B cell (primary cell): ENCODE measurements at regions not wholly inside any gene's neighbourhood (a gene's known extent, or its start where the extent isn't known, plus 50 kb on each side); places are given as distances from the start of the nearest gene placed in this dataset.

Experiments used
- EZH2 ChIP-seq: IDR thresholded peaks from 2 replicates; pipeline ENCODE4 v1.6.1; 2012; ENCODE audit warnings: borderline replicate concordance, low read depth, mild to moderate bottlenecking, moderate library complexity, low read length; ENCODE audit not compliant: insufficient read depth, poor library complexity, severe bottlenecking
- TF ChIP-seq, protein P1 (sequence below): fragments of 200-600 bp; IDR thresholded peaks from one replicate; pipeline ENCODE4 v1.8.0; 2022; ENCODE audit warnings: antibody characterized with exemption, mild to moderate bottlenecking

DNA sequence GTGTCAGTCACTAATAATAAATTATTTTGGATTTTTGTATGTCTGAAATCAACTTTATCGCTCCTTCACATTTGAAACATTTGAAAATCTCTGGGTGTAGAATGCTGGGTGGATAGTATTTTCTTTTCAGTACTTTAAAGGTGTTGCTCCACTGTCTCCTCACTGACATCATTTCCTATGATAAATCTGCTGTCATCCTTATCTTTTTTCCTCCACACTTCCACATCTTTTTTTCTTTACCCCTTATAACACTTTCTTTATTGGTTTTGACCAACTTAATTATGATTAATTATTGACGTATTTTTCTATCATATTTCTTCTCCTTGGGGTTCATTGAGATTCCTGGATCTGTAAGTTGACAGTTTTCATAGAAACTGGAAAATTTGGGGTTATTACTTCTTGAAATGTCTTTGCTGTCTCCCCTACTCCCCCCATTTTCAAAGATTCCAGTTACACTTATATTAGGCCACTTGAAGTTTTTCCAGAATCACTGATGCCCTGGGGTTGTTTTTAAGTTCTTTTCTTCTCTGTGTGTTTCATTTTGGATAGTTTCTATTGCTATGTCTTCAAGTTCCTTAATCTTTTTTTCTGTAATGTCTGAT is 177.5 kb upstream of the DIO3 start:
- TF ChIP-seq, protein P1, sequence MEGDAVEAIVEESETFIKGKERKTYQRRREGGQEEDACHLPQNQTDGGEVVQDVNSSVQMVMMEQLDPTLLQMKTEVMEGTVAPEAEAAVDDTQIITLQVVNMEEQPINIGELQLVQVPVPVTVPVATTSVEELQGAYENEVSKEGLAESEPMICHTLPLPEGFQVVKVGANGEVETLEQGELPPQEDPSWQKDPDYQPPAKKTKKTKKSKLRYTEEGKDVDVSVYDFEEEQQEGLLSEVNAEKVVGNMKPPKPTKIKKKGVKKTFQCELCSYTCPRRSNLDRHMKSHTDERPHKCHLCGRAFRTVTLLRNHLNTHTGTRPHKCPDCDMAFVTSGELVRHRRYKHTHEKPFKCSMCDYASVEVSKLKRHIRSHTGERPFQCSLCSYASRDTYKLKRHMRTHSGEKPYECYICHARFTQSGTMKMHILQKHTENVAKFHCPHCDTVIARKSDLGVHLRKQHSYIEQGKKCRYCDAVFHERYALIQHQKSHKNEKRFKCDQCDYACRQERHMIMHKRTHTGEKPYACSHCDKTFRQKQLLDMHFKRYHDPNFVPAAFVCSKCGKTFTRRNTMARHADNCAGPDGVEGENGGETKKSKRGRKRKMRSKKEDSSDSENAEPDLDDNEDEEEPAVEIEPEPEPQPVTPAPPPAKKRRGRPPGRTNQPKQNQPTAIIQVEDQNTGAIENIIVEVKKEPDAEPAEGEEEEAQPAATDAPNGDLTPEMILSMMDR, result no peak
- TF ChIP-seq EZH2, result no peak
